OCI-LY7 (cell line): ENCODE measurements at regions not wholly inside any gene's neighbourhood (a gene's known extent, or its start where the extent isn't known, plus 50 kb on each side); places are given as distances from the start of the nearest gene placed in this dataset.

ENCODE experiments used
- BruUV-seq: library from RNA; stranded (reverse); fragments of 400-500 nt; replicated peaks from 2 replicates; lab custom pipeline; 2021; lab: Mats Ljungman, UMichigan
- CTCF ChIA-PET: fragments of 300-600 bp; sonication (Branson Sonifier 250); formaldehyde crosslinking; loops from one replicate; lab custom pipeline; 2022; ENCODE audit warnings: antibody characterized with exemption; ENCODE audit not compliant: unreplicated experiment; lab: Charles Lee
- POLR2A ChIA-PET: fragments of 300-600 bp; sonication (Branson Sonifier 250); formaldehyde crosslinking; loops from one replicate; lab custom pipeline; 2022; ENCODE audit warnings: antibody characterized with exemption; lab: Charles Lee
- DNase-seq: peaks from one replicate; pipeline ENCODE4 v3.0.0-alpha.2; 2015; ENCODE audit warnings: low spot score
- H2AFZ ChIP-seq: fragments of 200-600 bp; sonication (generic), shearing (Covaris generic); 2 replicates; pipeline ENCODE4 v1.6.1; 2014; ENCODE audit warnings: mild to moderate bottlenecking, antibody characterized with exemption, low read length, moderate library complexity
- H3K27ac ChIP-seq: fragments of 200-600 bp; sonication (generic); 2 replicates; pipeline ENCODE4 v1.5.1; 2014; ENCODE audit warnings: mixed run types, low read depth, mild to moderate bottlenecking, moderate library complexity, low read length, inconsistent platforms; ENCODE audit not compliant: poor library complexity, severe bottlenecking
- H3K36me3 ChIP-seq: fragments of 200-600 bp; sonication (generic); 2 replicates; pipeline ENCODE4 v1.6.1; 2014; ENCODE audit warnings: mild to moderate bottlenecking, antibody characterized with exemption, low read length, moderate library complexity, mixed read lengths; ENCODE audit not compliant: insufficient read depth
- H3K4me1 ChIP-seq: fragments of 200-600 bp; sonication (generic); 2 replicates; pipeline ENCODE4 v1.5.1; 2014; ENCODE audit warnings: mild to moderate bottlenecking, low read length; ENCODE audit not compliant: insufficient read depth, poor library complexity, severe bottlenecking
- H3K4me2 ChIP-seq: fragments of 200-600 bp; sonication (generic); 2 replicates; pipeline ENCODE4 v1.6.1; 2014; ENCODE audit warnings: mild to moderate bottlenecking, low read length
- H3K4me3 ChIP-seq: fragments of 200-600 bp; sonication (generic); 2 replicates; pipeline ENCODE4 v1.5.1; 2014; ENCODE audit warnings: mild to moderate bottlenecking, low read depth, low read length; ENCODE audit not compliant: poor library complexity, severe bottlenecking
- H3K79me2 ChIP-seq: fragments of 200-600 bp; sonication (generic); 2 replicates; pipeline ENCODE4 v1.6.1; 2016; ENCODE audit warnings: low read depth, mild to moderate bottlenecking, low read length, moderate library complexity, mixed read lengths; ENCODE audit not compliant: insufficient read depth
- H3K9me2 ChIP-seq: fragments of 200-600 bp; sonication (generic); 2 replicates; pipeline ENCODE4 v1.6.1; 2016; ENCODE audit warnings: mild to moderate bottlenecking, low read length, mixed read lengths; ENCODE audit not compliant: insufficient read depth
- H3K9me3 ChIP-seq: fragments of 200-600 bp; sonication (generic); 2 replicates; pipeline ENCODE4 v1.6.1; 2014; ENCODE audit warnings: mild to moderate bottlenecking, mixed run types, low read length, mixed read lengths
- H4K20me1 ChIP-seq: fragments of 200-600 bp; sonication (generic); 2 replicates; pipeline ENCODE4 v1.6.1; 2014; ENCODE audit warnings: mild to moderate bottlenecking, antibody characterized with exemption, low read length, moderate library complexity, mixed read lengths; ENCODE audit not compliant: insufficient read depth
- CTCF ChIP-seq: fragments of 200-600 bp; sonication (generic); conservative IDR thresholded peaks from 2 replicates; pipeline ENCODE4 v1.5.1; 2014; ENCODE audit warnings: mild to moderate bottlenecking, antibody characterized with exemption, low read length, moderate library complexity, mixed read lengths
- EZH2phosphoT487 ChIP-seq: fragments of 200-600 bp; sonication (generic); IDR thresholded peaks from 2 replicates; pipeline ENCODE4 v1.6.1; 2018; ENCODE audit warnings: low read depth, borderline replicate concordance, mild to moderate bottlenecking, mixed run types, antibody characterized with exemption, low read length, moderate library complexity, mixed read lengths
- intact Hi-C: fragments of 100-400 bp; cut with micrococcal nuclease; formaldehyde crosslinking; loops from one replicate; pipeline ENCODE4 v1.10.0; 2022; ENCODE audit not compliant: unreplicated experiment

GRCh38 chr6:22413681-22414311, 117.0 kb upstream of the PRL start:
- BruUV-seq = no TSS peak
- no peak overlapping the region for H3K27ac ChIP-seq

GRCh38 chr6:22418714-22419113, 121.9 kb upstream of the PRL start:
- Histone ChIP-seq H3K36me3 (no peaks in the 10 kb centered on the region), H2AFZ (no peak overlapping the region), H3K27ac (no peak overlapping the region), H3K9me2 (no peaks in the 10 kb centered on the region), H3K4me1 (no peaks in the 10 kb centered on the region), H3K79me2 (no peaks in the 10 kb centered on the region), H3K9me3 (no peaks in the 10 kb centered on the region), H4K20me1 (no peaks in the 10 kb centered on the region), H3K4me2 (no peak overlapping the region), H3K4me3 (no peak overlapping the region)
- no peak for DNase-seq
- CTCF ChIA-PET = no interaction called here
- no peak for TF ChIP-seq EZH2phosphoT487
- no peak for TF ChIP-seq CTCF
- BruUV-seq = no TSS peak
- intact Hi-C loops = no loop called here
- POLR2A ChIA-PET = no interaction called here

More at GRCh38 chr6:22413681-22414311, 117.0 kb upstream of the PRL start:
- intact Hi-C loops = no loop called here
- Histone ChIP-seq H3K9me3 (no peaks in the 10 kb centered on the region), H3K9me2 (no peaks in the 10 kb centered on the region), H3K4me3 (no peak overlapping the region), H2AFZ (no peak overlapping the region), H4K20me1 (no peaks in the 10 kb centered on the region), H3K36me3 (no peaks in the 10 kb centered on the region), H3K79me2 (no peaks in the 10 kb centered on the region), H3K4me2 (no peak overlapping the region), H3K4me1 (no peaks in the 10 kb centered on the region)
- no peak for DNase-seq
- POLR2A ChIA-PET = no interaction called here
- CTCF ChIA-PET = no interaction called here
- TF ChIP-seq EZH2phosphoT487 (no peak), CTCF (no peak)

- Histone ChIP-seq H3K27ac (no peak overlapping the region), H3K4me3 (no peak overlapping the region), H4K20me1 (no peaks in the 10 kb centered on the region), H3K9me2 (no peaks in the 10 kb centered on the region), H3K79me2 (no peaks in the 10 kb centered on the region), H2AFZ (no peak overlapping the region), H3K9me3 (no peaks in the 10 kb centered on the region), H3K36me3 (no peaks in the 10 kb centered on the region), H3K4me2 (no peak overlapping the region), H3K4me1 (no peaks in the 10 kb centered on the region)
- intact Hi-C loops = no loop called here
- no peak for DNase-seq
- ChIA-PET CTCF (no interaction called here), POLR2A (no interaction called here)
- BruUV-seq = no TSS peak
- TF ChIP-seq EZH2phosphoT487 (no peak), CTCF (no peak)
Measured at GRCh38 chr6:22421198-22421597, 124.4 kb upstream of the PRL start.
